RWPE2 (cell line): ENCODE measurements at regions not wholly inside any gene's neighbourhood (a gene's known extent, or its start where the extent isn't known, plus 50 kb on each side); places are given as distances from the start of the nearest gene placed in this dataset.

ENCODE experiments used
- ATAC-seq: fragments of 200-7000 bp; cut with Tn5 transposase; 3 replicates; pipeline ENCODE4 v1.9.1; 2021; ENCODE audit warnings: low read depth
- DNase-seq: peaks from one replicate; pipeline ENCODE4 v3.0.0-alpha.2; 2020; ENCODE audit warnings: low spot score
- H3K27ac ChIP-seq: fragments of 450-650 bp; 2 replicates; pipeline ENCODE4 v1.5.1; 2017; ENCODE audit warnings: mild to moderate bottlenecking; ENCODE audit not compliant: poor library complexity, severe bottlenecking
- H3K27me3 ChIP-seq: fragments of 250-450 bp; sonication (Bioruptor Pico); 2 replicates; pipeline ENCODE4 v1.5.1; 2021; ENCODE audit warnings: mild to moderate bottlenecking, moderate library complexity; ENCODE audit not compliant: insufficient read depth, poor library complexity, severe bottlenecking
- H3K36me3 ChIP-seq: fragments of 250-450 bp; sonication (Bioruptor Pico); 2 replicates; pipeline ENCODE4 v1.5.1; 2020; ENCODE audit warnings: low read depth, mild to moderate bottlenecking, moderate library complexity
- H3K4me1 ChIP-seq: fragments of 250-450 bp; sonication (Bioruptor Pico); 2 replicates; pipeline ENCODE4 v1.5.1; 2021; ENCODE audit warnings: mild to moderate bottlenecking, moderate library complexity; ENCODE audit not compliant: insufficient read depth, poor library complexity, severe bottlenecking
- H3K4me3 ChIP-seq: fragments of 250-450 bp; sonication (Bioruptor Pico); 2 replicates; pipeline ENCODE4 v1.5.1; 2021; ENCODE audit warnings: mild to moderate bottlenecking, moderate library complexity; ENCODE audit not compliant: severe bottlenecking
- H3K9me3 ChIP-seq: fragments of 250-450 bp; sonication (Bioruptor Pico); 2 replicates; pipeline ENCODE4 v1.5.1; 2021; ENCODE audit warnings: mild to moderate bottlenecking, moderate library complexity; ENCODE audit not compliant: severe bottlenecking
- TF ChIP-seq, protein P1 (sequence below): fragments of 450-650 bp; IDR thresholded peaks from one replicate; pipeline ENCODE4 v1.5.1; 2017; ENCODE audit warnings: mild to moderate bottlenecking, moderate library complexity; ENCODE audit not compliant: poor library complexity, severe bottlenecking

GRCh38 chr13:93147298-93147645 is 79.3 kb upstream of the GPC6 start:
- DNase-seq, result no peak
- no peak overlapping the region for H3K27ac ChIP-seq
- TF ChIP-seq, protein P1, sequence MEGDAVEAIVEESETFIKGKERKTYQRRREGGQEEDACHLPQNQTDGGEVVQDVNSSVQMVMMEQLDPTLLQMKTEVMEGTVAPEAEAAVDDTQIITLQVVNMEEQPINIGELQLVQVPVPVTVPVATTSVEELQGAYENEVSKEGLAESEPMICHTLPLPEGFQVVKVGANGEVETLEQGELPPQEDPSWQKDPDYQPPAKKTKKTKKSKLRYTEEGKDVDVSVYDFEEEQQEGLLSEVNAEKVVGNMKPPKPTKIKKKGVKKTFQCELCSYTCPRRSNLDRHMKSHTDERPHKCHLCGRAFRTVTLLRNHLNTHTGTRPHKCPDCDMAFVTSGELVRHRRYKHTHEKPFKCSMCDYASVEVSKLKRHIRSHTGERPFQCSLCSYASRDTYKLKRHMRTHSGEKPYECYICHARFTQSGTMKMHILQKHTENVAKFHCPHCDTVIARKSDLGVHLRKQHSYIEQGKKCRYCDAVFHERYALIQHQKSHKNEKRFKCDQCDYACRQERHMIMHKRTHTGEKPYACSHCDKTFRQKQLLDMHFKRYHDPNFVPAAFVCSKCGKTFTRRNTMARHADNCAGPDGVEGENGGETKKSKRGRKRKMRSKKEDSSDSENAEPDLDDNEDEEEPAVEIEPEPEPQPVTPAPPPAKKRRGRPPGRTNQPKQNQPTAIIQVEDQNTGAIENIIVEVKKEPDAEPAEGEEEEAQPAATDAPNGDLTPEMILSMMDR, result no peak

GRCh38 chr13:93147946-93148345 is 78.7 kb upstream of the GPC6 start:
- DNase-seq (no peak), ATAC-seq (no peak)
- no peak overlapping the region for H3K27ac ChIP-seq
- no peaks in the 10 kb centered on the region for H3K27me3 ChIP-seq
- H3K36me3 ChIP-seq, result no peaks in the 10 kb centered on the region
- TF ChIP-seq, protein P1, result no peak
- no peak overlapping the region for H3K4me3 ChIP-seq
- peaks cover 10% of the 10 kb centered on the region for H3K4me1 ChIP-seq
- H3K9me3 ChIP-seq, result no peaks in the 10 kb centered on the region

More at GRCh38 chr13:93147298-93147645, 79.3 kb upstream of the GPC6 start:
- no peaks in the 10 kb centered on the region for H3K27me3 ChIP-seq
- H3K9me3 ChIP-seq, result no peaks in the 10 kb centered on the region
- H3K4me1 ChIP-seq, result peaks cover 10% of the 10 kb centered on the region
- H3K4me3 ChIP-seq, result no peak overlapping the region
- ATAC-seq, result no peak
- no peaks in the 10 kb centered on the region for H3K36me3 ChIP-seq

DNA sequence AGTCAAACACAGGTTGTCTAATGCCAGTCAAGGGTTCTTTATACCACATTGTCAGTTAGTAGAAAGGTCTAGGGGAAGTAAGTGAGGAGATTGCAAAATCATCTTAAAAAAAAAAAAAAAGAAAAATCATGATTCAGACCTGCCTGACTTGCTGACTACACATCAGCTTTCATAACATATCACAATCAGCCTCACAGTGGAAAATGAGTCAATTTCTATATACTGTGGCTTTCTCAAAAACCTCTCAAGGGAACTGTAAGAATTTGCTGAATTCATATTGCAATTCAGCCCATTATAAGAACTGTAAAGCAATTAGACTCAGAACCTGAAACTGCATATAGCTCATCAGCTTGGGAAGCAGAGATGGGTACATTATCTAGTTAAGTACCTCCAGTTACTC is 75.3 kb upstream of the GPC6 start:
- Histone ChIP-seq H3K27ac (no peak overlapping the region), H3K9me3 (no peaks in the 10 kb centered on the region), H3K4me1 (peaks cover 10% of the 10 kb centered on the region), H3K36me3 (no peaks in the 10 kb centered on the region), H3K4me3 (no peak overlapping the region), H3K27me3 (no peaks in the 10 kb centered on the region)
- TF ChIP-seq, protein P1, result no peak
- ATAC-seq, result peak; percentile 92
- no peak for DNase-seq

GRCh38 chr13:93158565-93158964 is 68.0 kb upstream of the GPC6 start:
- Histone ChIP-seq H3K9me3 (no peaks in the 10 kb centered on the region), H3K27ac (no peak overlapping the region), H3K27me3 (no peaks in the 10 kb centered on the region), H3K4me1 (no peaks in the 10 kb centered on the region), H3K36me3 (no peaks in the 10 kb centered on the region), H3K4me3 (no peak overlapping the region)
- DNase-seq, result no peak
- no peak for ATAC-seq
- TF ChIP-seq, protein P1, result no peak

GRCh38 chr13:93169980-93170379 is 56.6 kb upstream of the GPC6 start:
- DNase-seq (peak; percentile 71), ATAC-seq (peak; percentile 99)
- Histone ChIP-seq H3K27ac (peak overlapping the region; percentile 74), H3K9me3 (no peaks in the 10 kb centered on the region), H3K36me3 (no peaks in the 10 kb centered on the region), H3K4me3 (no peak overlapping the region), H3K4me1 (peaks cover 18% of the 10 kb centered on the region), H3K27me3 (no peaks in the 10 kb centered on the region)
- TF ChIP-seq, protein P1, result no peak
